GM18505 (cell line): ENCODE measurements at regions not wholly inside any gene's neighbourhood (a gene's known extent, or its start where the extent isn't known, plus 50 kb on each side); places are given as distances from the start of the nearest gene placed in this dataset.

Experiments
- ATAC-seq: cut with Tn5 transposase; IDR thresholded peaks from one replicate; pipeline ENCODE4 v1.9.1; 2021; ENCODE audit not compliant: unreplicated experiment
- POLR2A ChIP-seq: IDR thresholded peaks from 4 replicates; pipeline ENCODE4 v1.6.1; 2011; ENCODE audit warnings: borderline replicate concordance; ENCODE audit not compliant: insufficient read depth, insufficient read length; ENCODE audit errors: extremely low read depth

GRCh38 chr12:17503742-17504141 is 586.3 kb downstream of the RERGL start:
- no peak for TF ChIP-seq POLR2A
- no peak for ATAC-seq

GRCh38 chr12:17489452-17489851 is 600.5 kb downstream of the RERGL start:
- ATAC-seq = no peak
- no peak for TF ChIP-seq POLR2A

GRCh38 chr12:17478908-17479673 is 610.9 kb downstream of the RERGL start:
- no peak for TF ChIP-seq POLR2A
- ATAC-seq = no peak

- ATAC-seq = no peak
- no peak for TF ChIP-seq POLR2A
Observed at GRCh38 chr12:17470460-17470859, 619.5 kb downstream of the RERGL start.

- no peak for ATAC-seq
Observed at GRCh38 chr12:17459214-17459613, 630.8 kb downstream of the RERGL start.

GRCh38 chr12:17456486-17456885 is 633.5 kb downstream of the RERGL start:
- ATAC-seq = no peak
- TF ChIP-seq POLR2A = no peak

More at GRCh38 chr12:17459214-17459613, 630.8 kb downstream of the RERGL start:
- no peak for TF ChIP-seq POLR2A

- ATAC-seq = no peak
Observed at GRCh38 chr12:17438141-17438540, 651.9 kb downstream of the RERGL start.

GRCh38 chr12:17416748-17417147 is 673.2 kb downstream of the RERGL start:
- no peak for ATAC-seq
- no peak for TF ChIP-seq POLR2A

More at GRCh38 chr12:17438141-17438540, 651.9 kb downstream of the RERGL start:
- TF ChIP-seq POLR2A = no peak

GRCh38 chr12:17414596-17414995 is 675.4 kb downstream of the RERGL start:
- no peak for TF ChIP-seq POLR2A
- no peak for ATAC-seq

GRCh38 chr12:17411662-17412061 is 678.3 kb downstream of the RERGL start:
- TF ChIP-seq POLR2A = no peak
- ATAC-seq = no peak

- ATAC-seq = no peak
- no peak for TF ChIP-seq POLR2A
Observed at GRCh38 chr12:17388679-17389078, 701.3 kb downstream of the RERGL start.

- ATAC-seq = no peak
- TF ChIP-seq POLR2A = no peak
Observed at GRCh38 chr12:17383321-17383720, 706.7 kb downstream of the RERGL start.

GRCh38 chr12:17381211-17381610 is 708.8 kb downstream of the RERGL start:
- ATAC-seq = no peak
- TF ChIP-seq POLR2A = no peak

- no peak for TF ChIP-seq POLR2A
- no peak for ATAC-seq
Observed at GRCh38 chr12:17372508-17372907, 717.5 kb downstream of the RERGL start.
